ENCODE measurements at regions not wholly inside any gene's neighbourhood (a gene's known extent, or its start where the extent isn't known, plus 50 kb on each side); places are given as distances from the start of the nearest gene placed in this dataset.
"Not testable (repeated sequence)": the region's sequence is repeated elsewhere in the genome, so short reads cannot be mapped to it uniquely, and the experiment has no call there.

- DNase-seq (ENCODE audit: low read depth), result no peak
Measured at GRCh38 chr1:115534106-115534505, 107.7 kb upstream of the VANGL1 start.

- no peak for DNase-seq (ENCODE audit: low read depth)
Measured at GRCh38 chr1:115531631-115532264, 110.0 kb upstream of the VANGL1 start.

GRCh38 chr1:115530407-115530806 lies 111.4 kb upstream of the VANGL1 start:
- peak; percentile 9 for DNase-seq (ENCODE audit: low read depth)

GRCh38 chr1:115529216-115529897 lies 112.4 kb upstream of the VANGL1 start:
- DNase-seq (ENCODE audit: low read depth), result no peak

- DNase-seq (ENCODE audit: low read depth), result not testable (repeated sequence)
Measured at GRCh38 chr1:115528336-115528735, 113.4 kb upstream of the VANGL1 start.

GRCh38 chr1:115527746-115528145 lies 114.0 kb upstream of the VANGL1 start:
- no peak for DNase-seq (ENCODE audit: low read depth)

GRCh38 chr1:115526900-115527299 lies 114.9 kb upstream of the VANGL1 start:
- no peak for DNase-seq (ENCODE audit: low read depth)

GRCh38 chr1:115524236-115524635 lies 117.5 kb upstream of the VANGL1 start:
- no peak for DNase-seq (ENCODE audit: low read depth)

- no peak for DNase-seq (ENCODE audit: low read depth)
Measured at GRCh38 chr1:115522386-115522785, 119.4 kb upstream of the VANGL1 start.

- no peak for DNase-seq (ENCODE audit: low read depth)
Measured at GRCh38 chr1:115515270-115515669, 126.5 kb upstream of the VANGL1 start.

GRCh38 chr1:115510226-115510625 lies 131.5 kb upstream of the VANGL1 start:
- peak; percentile 58 for DNase-seq (ENCODE audit: low read depth)

- no peak for DNase-seq (ENCODE audit: low read depth)
Measured at GRCh38 chr1:115507901-115508300, 133.9 kb upstream of the VANGL1 start.

- peak; percentile 48 for DNase-seq (ENCODE audit: low read depth)
Measured at GRCh38 chr1:115506924-115507589, 134.7 kb upstream of the VANGL1 start.

GRCh38 chr1:115506518-115506917 lies 135.3 kb upstream of the VANGL1 start:
- DNase-seq (ENCODE audit: low read depth), result no peak

GRCh38 chr1:115505148-115505571 lies 136.6 kb upstream of the VANGL1 start:
- no peak for DNase-seq (ENCODE audit: low read depth)

GRCh38 chr1:115502183-115502582 lies 139.6 kb upstream of the VANGL1 start:
- not testable (repeated sequence) for DNase-seq (ENCODE audit: low read depth)

- DNase-seq (ENCODE audit: low read depth), result no peak
Measured at GRCh38 chr1:115501476-115501875, 140.3 kb upstream of the VANGL1 start.

GRCh38 chr1:115499253-115499652 lies 142.5 kb upstream of the VANGL1 start:
- no peak for DNase-seq (ENCODE audit: low read depth)

- peak; percentile 92 for DNase-seq (ENCODE audit: low read depth)
Measured at GRCh38 chr1:115496904-115497527, 144.8 kb upstream of the VANGL1 start.

GRCh38 chr1:115495625-115496024 lies 146.1 kb upstream of the VANGL1 start:
- peak; percentile 83 for DNase-seq (ENCODE audit: low read depth)

GRCh38 chr1:115495111-115495510 lies 146.7 kb upstream of the VANGL1 start:
- no peak for DNase-seq (ENCODE audit: low read depth)

GRCh38 chr1:115493834-115494233 lies 147.9 kb upstream of the VANGL1 start:
- DNase-seq (ENCODE audit: low read depth), result no peak

GRCh38 chr1:115492880-115493279 lies 148.9 kb upstream of the VANGL1 start:
- peak; percentile 68 for DNase-seq (ENCODE audit: low read depth)

Measured in M059J (cell line).